ENCODE measurements at regions not wholly inside any gene's neighbourhood (a gene's known extent, or its start where the extent isn't known, plus 50 kb on each side); places are given as distances from the start of the nearest gene placed in this dataset.

GRCh38 chr4:157840648-157841047 is 332.2 kb downstream of the GASK1B start:
- peak; percentile 41 for ATAC-seq
- no peak overlapping the region for H3K27ac ChIP-seq

GRCh38 chr4:157840034-157840433 is 332.8 kb downstream of the GASK1B start:
- no peak for ATAC-seq

More at GRCh38 chr4:157840648-157841047, 332.2 kb downstream of the GASK1B start:
- Histone ChIP-seq H3K36me3 (no peaks in the 10 kb centered on the region), H3K27me3 (no peaks in the 10 kb centered on the region), H3K9me3 (no peaks in the 10 kb centered on the region), H3K4me3 (no peak overlapping the region), H3K4me1 (no peaks in the 10 kb centered on the region)
- DNase-seq: no peak
- intact Hi-C loops (cut with DNase I): no loop called here
- TF ChIP-seq CTCF (IDR thresholded peaks at IDR 0.05): no peak

GRCh38 chr4:157838366-157838765 is 334.5 kb downstream of the GASK1B start:
- ATAC-seq (no peak), DNase-seq (no peak)
- Histone ChIP-seq H3K4me1 (no peaks in the 10 kb centered on the region), H3K4me3 (no peak overlapping the region), H3K27me3 (no peaks in the 10 kb centered on the region), H3K9me3 (peaks cover 0 to 2% of the 10 kb centered on the region in 2 donors), H3K36me3 (no peaks in the 10 kb centered on the region), H3K27ac (no peak overlapping the region)
- intact Hi-C loops (cut with DNase I): no loop called here
- no peak for TF ChIP-seq CTCF (IDR thresholded peaks at IDR 0.05)

More at GRCh38 chr4:157840034-157840433, 332.8 kb downstream of the GASK1B start:
- H3K36me3 ChIP-seq: no peaks in the 10 kb centered on the region
- no peak for DNase-seq
- H3K4me1 ChIP-seq: no peaks in the 10 kb centered on the region
- no peaks in the 10 kb centered on the region for H3K27me3 ChIP-seq
- no peaks in the 10 kb centered on the region for H3K9me3 ChIP-seq
- intact Hi-C loops (cut with DNase I): no loop called here
- H3K27ac ChIP-seq: no peak overlapping the region
- H3K4me3 ChIP-seq: no peak overlapping the region
- no peak for TF ChIP-seq CTCF (IDR thresholded peaks at IDR 0.05)

- DNase-seq (no peak), ATAC-seq (no peak)
- H3K27ac ChIP-seq: no peak overlapping the region
- no peak for TF ChIP-seq CTCF (IDR thresholded peaks at IDR 0.05)
- no peaks in the 10 kb centered on the region for H3K36me3 ChIP-seq
- H3K4me1 ChIP-seq: no peaks in the 10 kb centered on the region
- H3K4me3 ChIP-seq: no peak overlapping the region
- H3K9me3 ChIP-seq: peaks cover 0 to 2% of the 10 kb centered on the region in 2 donors
- no peaks in the 10 kb centered on the region for H3K27me3 ChIP-seq
- intact Hi-C loops (cut with DNase I): no loop called here
Observed at GRCh38 chr4:157837071-157837703, 335.6 kb downstream of the GASK1B start.

- Histone ChIP-seq H3K4me1 (no peaks in the 10 kb centered on the region), H3K27ac (no peak overlapping the region), H3K9me3 (peaks cover 0 to 2% of the 10 kb centered on the region in 2 donors), H3K36me3 (no peaks in the 10 kb centered on the region), H3K4me3 (no peak overlapping the region), H3K27me3 (no peaks in the 10 kb centered on the region)
- DNase-seq (no peak), ATAC-seq (no peak)
- intact Hi-C loops (cut with DNase I): no loop called here
- TF ChIP-seq CTCF (IDR thresholded peaks at IDR 0.05): no peak
Observed at GRCh38 chr4:157832596-157832995, 340.2 kb downstream of the GASK1B start.
